SU-DHL-6 (cell line): ENCODE measurements at regions not wholly inside any gene's neighbourhood (a gene's known extent, or its start where the extent isn't known, plus 50 kb on each side); places are given as distances from the start of the nearest gene placed in this dataset.

Experiments used
- CTCF ChIP-seq: fragments of 200-600 bp; sonication (generic); IDR thresholded peaks from one replicate; pipeline ENCODE4 v1.5.1; 2017; ENCODE audit warnings: antibody characterized with exemption, mild to moderate bottlenecking, low read length, moderate library complexity; ENCODE audit not compliant: insufficient read depth, poor library complexity, severe bottlenecking
- EZH2phosphoT487 ChIP-seq: fragments of 200-600 bp; sonication (generic), shearing (Covaris generic); conservative IDR thresholded peaks from 2 replicates; pipeline ENCODE4 v1.6.1; 2018; ENCODE audit warnings: mild to moderate bottlenecking, antibody characterized with exemption, low read length, moderate library complexity, mixed read lengths

GRCh38 chr14:43043850-43044249, 1437.2 kb downstream of the LRFN5 start:
- TF ChIP-seq CTCF = no peak
- TF ChIP-seq EZH2phosphoT487 = no peak
